ENCODE measurements at regions not wholly inside any gene's neighbourhood (a gene's known extent, or its start where the extent isn't known, plus 50 kb on each side); places are given as distances from the start of the nearest gene placed in this dataset.

DNA sequence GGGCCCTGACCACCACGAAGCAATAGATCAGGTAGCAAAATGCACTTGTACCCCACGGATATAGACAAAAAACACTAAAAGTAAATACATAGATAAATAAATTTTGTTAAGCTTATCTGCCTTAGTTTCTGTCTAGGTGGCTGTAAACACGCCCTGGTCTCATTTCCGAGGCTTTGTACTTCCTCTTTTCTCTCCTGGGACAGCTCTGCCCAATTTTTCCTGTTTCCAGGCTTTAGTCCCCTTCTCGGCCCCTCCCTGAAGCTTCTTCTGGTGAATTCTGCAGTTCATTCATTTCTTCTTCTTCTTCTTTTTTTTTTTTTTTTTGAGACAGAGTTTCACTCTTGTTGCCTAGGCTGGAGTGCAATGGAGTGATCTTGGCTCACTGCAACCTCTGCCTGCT lies 73.4 kb upstream of the STOX2 start:
- H3K4me3 ChIP-seq (replicated peaks in 1 of 3; ENCODE audit: insufficient read depth in 1 of 3, low read depth in 2 of 3, low read length in 3 of 3): no peak overlapping the region
- FAIRE-seq (no peak), ATAC-seq (no peak), DNase-seq (ENCODE audit: low spot score) (no peak)
- H3K9me3 ChIP-seq (ENCODE audit: low read length): no peaks in the 10 kb centered on the region
- 0 out of 2 replicates have a peak, but pooled peaks cover 7% of the 10 kb centered on the region for H3K4me1 ChIP-seq (ENCODE audit: insufficient read depth, low read length)
- H3K27ac ChIP-seq (ENCODE audit: extremely low read length, insufficient read depth, low read length): no peak overlapping the region
- ChIA-PET CTCF (ENCODE audit: low intra/inter-chr PET ratio, low total read pairs) (no interaction called here), POLR2A (no interaction called here)
- intact Hi-C loops (cut with micrococcal nuclease; ENCODE audit: unreplicated experiment) (no loop called here), in situ Hi-C loops (cut with HindIII; ENCODE audit: extremely low pct_ligation_motif_present, low pct_unique_long_range_greater_than_20kb) (no loop called here)
- H2AFZ ChIP-seq (ENCODE audit: low read length): no peak overlapping the region
- TF ChIP-seq ZNF253 (CRISPR knock-in tag; IDR thresholded peaks at IDR 0.05; ENCODE audit: borderline replicate concordance): no peak
- TF ChIP-seq DR1 (CRISPR knock-in tag; IDR thresholded peaks at IDR 0.05): no peak
- TF ChIP-seq ELF1 (CRISPR knock-in tag; IDR thresholded peaks at IDR 0.05): no peak
- TF ChIP-seq DZIP1 (CRISPR knock-in tag; IDR thresholded peaks at IDR 0.05): no peak
- TF ChIP-seq, protein P1, sequence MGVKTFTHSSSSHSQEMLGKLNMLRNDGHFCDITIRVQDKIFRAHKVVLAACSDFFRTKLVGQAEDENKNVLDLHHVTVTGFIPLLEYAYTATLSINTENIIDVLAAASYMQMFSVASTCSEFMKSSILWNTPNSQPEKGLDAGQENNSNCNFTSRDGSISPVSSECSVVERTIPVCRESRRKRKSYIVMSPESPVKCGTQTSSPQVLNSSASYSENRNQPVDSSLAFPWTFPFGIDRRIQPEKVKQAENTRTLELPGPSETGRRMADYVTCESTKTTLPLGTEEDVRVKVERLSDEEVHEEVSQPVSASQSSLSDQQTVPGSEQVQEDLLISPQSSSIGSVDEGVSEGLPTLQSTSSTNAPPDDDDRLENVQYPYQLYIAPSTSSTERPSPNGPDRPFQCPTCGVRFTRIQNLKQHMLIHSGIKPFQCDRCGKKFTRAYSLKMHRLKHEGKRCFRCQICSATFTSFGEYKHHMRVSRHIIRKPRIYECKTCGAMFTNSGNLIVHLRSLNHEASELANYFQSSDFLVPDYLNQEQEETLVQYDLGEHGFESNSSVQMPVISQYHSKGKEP (CRISPR knock-in tag; IDR thresholded peaks at IDR 0.05): no peak
- TF ChIP-seq IKZF4 (CRISPR knock-in tag; IDR thresholded peaks at IDR 0.05; ENCODE audit: borderline replicate concordance, low read depth, not compliant biosample characterization): no peak
- TF ChIP-seq ZNF441 (CRISPR knock-in tag; IDR thresholded peaks at IDR 0.05; ENCODE audit: borderline replicate concordance): no peak
- no peak for TF ChIP-seq ZNF256 (CRISPR knock-in tag; conservative IDR thresholded peaks at IDR 0.05)
- no peak for TF ChIP-seq MED8 (CRISPR knock-in tag; IDR thresholded peaks at IDR 0.05; ENCODE audit: insufficient replicate concordance)
- no peak for TF ChIP-seq KAT2B (IDR thresholded peaks at IDR 0.05; ENCODE audit: borderline replicate concordance, low read depth, low read length)
- no peak for TF ChIP-seq ZNF605 (CRISPR knock-in tag; IDR thresholded peaks at IDR 0.05)
- no peak for TF ChIP-seq TP53 (CRISPR knock-in tag; conservative IDR thresholded peaks at IDR 0.05)
- TF ChIP-seq ZNF33A (CRISPR knock-in tag; IDR thresholded peaks at IDR 0.05; ENCODE audit: borderline replicate concordance): no peak
- TF ChIP-seq ZNF737 (CRISPR knock-in tag; IDR thresholded peaks at IDR 0.05; ENCODE audit: borderline replicate concordance): no peak
- TF ChIP-seq WIZ (CRISPR knock-in tag; IDR thresholded peaks at IDR 0.05): no peak
- no peak for TF ChIP-seq SP5 (CRISPR knock-in tag; IDR thresholded peaks at IDR 0.05; ENCODE audit: borderline replicate concordance, low read depth)
- TF ChIP-seq SRSF1 (optimal IDR thresholded peaks at IDR 0.05; ENCODE audit: low read depth, low read length): no peak
- no peak for TF ChIP-seq RNF219 (CRISPR knock-in tag; IDR thresholded peaks at IDR 0.05)
- TF ChIP-seq ZC3H4 (CRISPR knock-in tag; IDR thresholded peaks at IDR 0.05; ENCODE audit: borderline replicate concordance): no peak
- TF ChIP-seq REL (CRISPR knock-in tag; conservative IDR thresholded peaks at IDR 0.05): no peak
- no TSS peak for BruUV-seq (replicated peaks)
- no peaks in the 10 kb centered on the region for H3K79me2 ChIP-seq (ENCODE audit: insufficient read depth, low read length)
- H4K20me1 ChIP-seq (ENCODE audit: insufficient read depth, low read length): no peaks in the 10 kb centered on the region
- WGBS (ENCODE audit: low lambda C conversion rate): 37% methylated on average over 5 of the region's 5 CpGs
- 0 out of 5 replicates have a peak, but pooled peaks cover 0 to 3% of the 10 kb centered on the region in 2 experiments for H3K27me3 ChIP-seq (ENCODE audit: control insufficient read depth in 1 of 2, insufficient read depth in 2 of 2, low read length in 2 of 2)
- H3K9ac ChIP-seq (ENCODE audit: insufficient read depth, low read depth, low read length): no peak overlapping the region
- no peaks in the 10 kb centered on the region for H3K36me3 ChIP-seq (replicated peaks in 1 of 2; ENCODE audit: control insufficient read depth in 1 of 2, insufficient read depth in 2 of 2, low read length in 2 of 2)
- no peak overlapping the region for H3K4me2 ChIP-seq (ENCODE audit: low read depth, low read length)

All from HepG2 (cell line).